Liver (tissue), 3 donors: ENCODE measurements at regions not wholly inside any gene's neighbourhood (a gene's known extent, or its start where the extent isn't known, plus 50 kb on each side); places are given as distances from the start of the nearest gene placed in this dataset.

Source experiments
- GABPA ChIP-seq, 2 donors: IDR thresholded peaks in 1 of 2; conservative IDR thresholded peaks in 1 of 2; 2 replicates each; pipeline ENCODE4 v1.6.1; 2016; ENCODE audit warnings: antibody characterized with exemption in 2 of 2, mild to moderate bottlenecking in 1 of 2, moderate library complexity in 1 of 2
- JUND ChIP-seq, 2 donors: IDR thresholded peaks; 2 replicates each; pipeline ENCODE4 v1.6.1; 2016; ENCODE audit warnings: antibody characterized with exemption in 2 of 2
- SP1 ChIP-seq: IDR thresholded peaks from 2 replicates; pipeline ENCODE4 v1.6.1; 2018; ENCODE audit warnings: antibody characterized with exemption, mild to moderate bottlenecking
- TAF1 ChIP-seq: conservative IDR thresholded peaks from 2 replicates; pipeline ENCODE4 v1.6.1; 2016; ENCODE audit warnings: antibody characterized with exemption, mild to moderate bottlenecking
- TF ChIP-seq, protein P1 (sequence below): fragments of 150-350 bp; IDR thresholded peaks from 2 replicates; pipeline ENCODE4 v1.5.1; 2017; ENCODE audit warnings: improper control_type of control experiment, low read depth, low read length; ENCODE audit not compliant: missing input control
- TF ChIP-seq, protein P2 (sequence below): IDR thresholded peaks from 2 replicates; pipeline ENCODE4 v1.6.1; 2016; ENCODE audit warnings: antibody characterized with exemption, mild to moderate bottlenecking
- TF ChIP-seq, protein P3 (sequence below): IDR thresholded peaks from 2 replicates; pipeline ENCODE4 v1.6.1; 2016; ENCODE audit warnings: antibody characterized with exemption
- donor health status: healthy.
- donor health status: healthy.

DNA sequence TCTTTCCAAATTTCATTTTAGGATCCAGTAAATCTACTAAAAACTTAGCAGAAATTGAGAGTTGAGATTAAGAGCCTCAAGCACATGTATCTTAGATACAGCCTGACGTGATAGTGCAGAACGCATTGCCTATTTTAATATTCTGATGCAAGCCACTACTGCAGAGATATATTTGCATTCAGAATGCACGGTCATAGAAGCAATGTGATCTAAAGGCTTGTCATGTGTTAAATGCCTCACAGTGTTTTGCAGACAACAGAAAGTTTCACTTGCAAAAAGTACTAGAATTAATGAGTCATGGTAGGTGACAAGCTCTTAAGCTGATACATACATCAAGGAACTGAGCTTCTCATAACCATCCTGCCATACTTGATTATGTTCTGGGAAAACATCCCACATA, 886.7 kb upstream of the CHAC2 start:
- TF ChIP-seq, protein P1, sequence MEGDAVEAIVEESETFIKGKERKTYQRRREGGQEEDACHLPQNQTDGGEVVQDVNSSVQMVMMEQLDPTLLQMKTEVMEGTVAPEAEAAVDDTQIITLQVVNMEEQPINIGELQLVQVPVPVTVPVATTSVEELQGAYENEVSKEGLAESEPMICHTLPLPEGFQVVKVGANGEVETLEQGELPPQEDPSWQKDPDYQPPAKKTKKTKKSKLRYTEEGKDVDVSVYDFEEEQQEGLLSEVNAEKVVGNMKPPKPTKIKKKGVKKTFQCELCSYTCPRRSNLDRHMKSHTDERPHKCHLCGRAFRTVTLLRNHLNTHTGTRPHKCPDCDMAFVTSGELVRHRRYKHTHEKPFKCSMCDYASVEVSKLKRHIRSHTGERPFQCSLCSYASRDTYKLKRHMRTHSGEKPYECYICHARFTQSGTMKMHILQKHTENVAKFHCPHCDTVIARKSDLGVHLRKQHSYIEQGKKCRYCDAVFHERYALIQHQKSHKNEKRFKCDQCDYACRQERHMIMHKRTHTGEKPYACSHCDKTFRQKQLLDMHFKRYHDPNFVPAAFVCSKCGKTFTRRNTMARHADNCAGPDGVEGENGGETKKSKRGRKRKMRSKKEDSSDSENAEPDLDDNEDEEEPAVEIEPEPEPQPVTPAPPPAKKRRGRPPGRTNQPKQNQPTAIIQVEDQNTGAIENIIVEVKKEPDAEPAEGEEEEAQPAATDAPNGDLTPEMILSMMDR = no peak
- TF ChIP-seq TAF1 (no peak), GABPA (IDR thresholded peaks at IDR 0.05 in 1 of 2, conservative IDR thresholded peaks at IDR 0.05 in 1 of 2) (no peak), SP1 (no peak), JUND (IDR thresholded peaks at IDR 0.05) (no peak)
- TF ChIP-seq, protein P2, sequence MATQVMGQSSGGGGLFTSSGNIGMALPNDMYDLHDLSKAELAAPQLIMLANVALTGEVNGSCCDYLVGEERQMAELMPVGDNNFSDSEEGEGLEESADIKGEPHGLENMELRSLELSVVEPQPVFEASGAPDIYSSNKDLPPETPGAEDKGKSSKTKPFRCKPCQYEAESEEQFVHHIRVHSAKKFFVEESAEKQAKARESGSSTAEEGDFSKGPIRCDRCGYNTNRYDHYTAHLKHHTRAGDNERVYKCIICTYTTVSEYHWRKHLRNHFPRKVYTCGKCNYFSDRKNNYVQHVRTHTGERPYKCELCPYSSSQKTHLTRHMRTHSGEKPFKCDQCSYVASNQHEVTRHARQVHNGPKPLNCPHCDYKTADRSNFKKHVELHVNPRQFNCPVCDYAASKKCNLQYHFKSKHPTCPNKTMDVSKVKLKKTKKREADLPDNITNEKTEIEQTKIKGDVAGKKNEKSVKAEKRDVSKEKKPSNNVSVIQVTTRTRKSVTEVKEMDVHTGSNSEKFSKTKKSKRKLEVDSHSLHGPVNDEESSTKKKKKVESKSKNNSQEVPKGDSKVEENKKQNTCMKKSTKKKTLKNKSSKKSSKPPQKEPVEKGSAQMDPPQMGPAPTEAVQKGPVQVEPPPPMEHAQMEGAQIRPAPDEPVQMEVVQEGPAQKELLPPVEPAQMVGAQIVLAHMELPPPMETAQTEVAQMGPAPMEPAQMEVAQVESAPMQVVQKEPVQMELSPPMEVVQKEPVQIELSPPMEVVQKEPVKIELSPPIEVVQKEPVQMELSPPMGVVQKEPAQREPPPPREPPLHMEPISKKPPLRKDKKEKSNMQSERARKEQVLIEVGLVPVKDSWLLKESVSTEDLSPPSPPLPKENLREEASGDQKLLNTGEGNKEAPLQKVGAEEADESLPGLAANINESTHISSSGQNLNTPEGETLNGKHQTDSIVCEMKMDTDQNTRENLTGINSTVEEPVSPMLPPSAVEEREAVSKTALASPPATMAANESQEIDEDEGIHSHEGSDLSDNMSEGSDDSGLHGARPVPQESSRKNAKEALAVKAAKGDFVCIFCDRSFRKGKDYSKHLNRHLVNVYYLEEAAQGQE = no peak
- TF ChIP-seq, protein P3, sequence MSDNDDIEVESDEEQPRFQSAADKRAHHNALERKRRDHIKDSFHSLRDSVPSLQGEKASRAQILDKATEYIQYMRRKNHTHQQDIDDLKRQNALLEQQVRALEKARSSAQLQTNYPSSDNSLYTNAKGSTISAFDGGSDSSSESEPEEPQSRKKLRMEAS = no peak
